ENCODE measurements at regions not wholly inside any gene's neighbourhood (a gene's known extent, or its start where the extent isn't known, plus 50 kb on each side); places are given as distances from the start of the nearest gene placed in this dataset.
A peak's percentile ranks its signal among the peaks of the same experiment; 100 is the strongest.

DNA sequence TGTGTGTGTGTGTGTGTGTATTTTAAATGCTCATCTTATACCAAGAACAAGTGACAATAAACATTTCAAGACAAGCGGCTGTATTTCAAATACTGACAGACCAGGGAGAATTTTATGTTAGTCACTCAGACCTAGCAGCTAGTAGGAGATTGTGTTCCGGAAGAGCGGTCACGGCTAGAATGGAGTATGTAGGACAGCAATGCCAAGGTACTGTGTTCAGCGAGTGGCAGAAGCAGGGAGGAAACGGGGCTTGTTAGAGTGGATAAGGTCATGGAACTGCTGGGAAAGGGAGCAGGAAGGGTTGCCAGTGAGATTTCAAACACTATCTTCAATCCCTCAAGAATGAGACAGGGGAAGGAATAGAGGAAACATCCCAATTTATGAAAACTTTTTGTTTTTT is 260.5 kb upstream of the PITRM1 start:
- TF ChIP-seq, protein P1, sequence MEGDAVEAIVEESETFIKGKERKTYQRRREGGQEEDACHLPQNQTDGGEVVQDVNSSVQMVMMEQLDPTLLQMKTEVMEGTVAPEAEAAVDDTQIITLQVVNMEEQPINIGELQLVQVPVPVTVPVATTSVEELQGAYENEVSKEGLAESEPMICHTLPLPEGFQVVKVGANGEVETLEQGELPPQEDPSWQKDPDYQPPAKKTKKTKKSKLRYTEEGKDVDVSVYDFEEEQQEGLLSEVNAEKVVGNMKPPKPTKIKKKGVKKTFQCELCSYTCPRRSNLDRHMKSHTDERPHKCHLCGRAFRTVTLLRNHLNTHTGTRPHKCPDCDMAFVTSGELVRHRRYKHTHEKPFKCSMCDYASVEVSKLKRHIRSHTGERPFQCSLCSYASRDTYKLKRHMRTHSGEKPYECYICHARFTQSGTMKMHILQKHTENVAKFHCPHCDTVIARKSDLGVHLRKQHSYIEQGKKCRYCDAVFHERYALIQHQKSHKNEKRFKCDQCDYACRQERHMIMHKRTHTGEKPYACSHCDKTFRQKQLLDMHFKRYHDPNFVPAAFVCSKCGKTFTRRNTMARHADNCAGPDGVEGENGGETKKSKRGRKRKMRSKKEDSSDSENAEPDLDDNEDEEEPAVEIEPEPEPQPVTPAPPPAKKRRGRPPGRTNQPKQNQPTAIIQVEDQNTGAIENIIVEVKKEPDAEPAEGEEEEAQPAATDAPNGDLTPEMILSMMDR (IDR thresholded peaks at IDR 0.05; ENCODE audit: unreplicated experiment): no peak
- no peak overlapping the region for H3K27ac Mint-ChIP-seq
- no peaks in the 10 kb centered on the region for H3K36me3 Mint-ChIP-seq (ENCODE audit: insufficient read depth)
- H3K4me3 Mint-ChIP-seq (ENCODE audit: low read depth): no peak overlapping the region
- no peak for DNase-seq (ENCODE audit: low spot score, unreplicated experiment)
- H3K4me1 Mint-ChIP-seq (ENCODE audit: low read depth): no peaks in the 10 kb centered on the region
- peaks cover 7% of the 10 kb centered on the region for H3K9me3 Mint-ChIP-seq (ENCODE audit: low read depth)
- peaks cover 4% of the 10 kb centered on the region for H3K27me3 Mint-ChIP-seq

DNA sequence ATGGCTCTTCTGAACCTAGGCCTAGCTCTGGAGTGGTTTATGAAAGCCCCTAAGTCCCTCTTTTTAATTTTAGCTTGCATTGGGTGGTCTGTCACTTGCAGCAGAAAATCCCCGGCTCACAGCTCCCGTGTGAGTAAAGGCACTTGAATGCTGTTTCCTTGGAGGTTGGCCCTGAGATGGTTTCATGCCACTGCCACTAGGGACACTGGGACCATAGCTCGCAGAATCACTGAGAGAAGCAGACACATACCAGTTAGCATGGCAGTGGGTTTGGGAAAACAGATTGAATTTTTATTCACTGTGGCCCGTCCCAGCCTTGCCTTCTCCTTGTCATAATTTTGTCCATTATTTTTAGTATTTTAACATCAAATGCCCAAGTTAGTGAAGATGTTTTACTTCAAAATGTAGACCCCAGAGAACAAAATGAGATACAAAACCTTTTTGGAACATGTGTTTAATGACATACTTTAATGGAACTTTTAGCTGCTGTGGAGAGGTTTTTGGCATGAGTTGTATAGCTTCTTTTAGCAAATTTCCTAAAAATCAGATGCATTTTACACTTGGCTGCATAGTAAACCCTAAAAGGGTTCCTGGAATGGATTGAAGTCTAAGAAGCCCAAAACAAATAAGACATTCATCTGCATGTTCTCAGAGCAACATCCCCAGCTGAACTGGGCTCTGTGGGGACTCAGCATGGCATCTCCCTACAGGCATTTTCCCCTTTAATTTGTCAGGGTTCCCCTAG is 259.7 kb upstream of the PITRM1 start:
- TF ChIP-seq, protein P1 (IDR thresholded peaks at IDR 0.05; ENCODE audit: unreplicated experiment): no peak
- Mint-ChIP-seq H3K36me3 (ENCODE audit: insufficient read depth) (no peaks in the 10 kb centered on the region), H3K4me1 (ENCODE audit: low read depth) (no peaks in the 10 kb centered on the region), H3K27ac (no peak overlapping the region), H3K4me3 (ENCODE audit: low read depth) (no peak overlapping the region), H3K9me3 (ENCODE audit: low read depth) (peaks cover 7% of the 10 kb centered on the region), H3K27me3 (peaks cover 4% of the 10 kb centered on the region)
- no peak for DNase-seq (ENCODE audit: low spot score, unreplicated experiment)

DNA sequence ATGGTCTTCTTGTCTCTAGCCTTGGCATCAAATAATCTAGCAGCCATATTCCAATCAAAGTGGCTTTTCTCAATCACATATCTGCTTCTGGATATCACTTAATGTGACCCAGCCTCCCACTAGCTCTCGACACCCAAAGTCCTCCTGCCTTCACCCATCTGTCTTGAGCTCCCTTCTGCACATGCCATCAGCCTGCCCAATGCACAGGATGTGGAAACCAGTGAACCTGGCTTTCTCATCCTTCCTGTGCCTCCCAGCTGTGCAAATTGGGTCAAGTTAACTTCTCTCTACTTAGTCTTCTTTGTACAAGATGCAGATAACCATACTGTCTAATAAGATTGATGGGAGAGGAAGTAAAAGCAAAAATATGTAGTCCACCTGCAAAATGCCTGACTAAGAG is 257.9 kb upstream of the PITRM1 start:
- DNase-seq (ENCODE audit: low spot score, unreplicated experiment): no peak
- Mint-ChIP-seq H3K36me3 (ENCODE audit: insufficient read depth) (no peaks in the 10 kb centered on the region), H3K4me1 (ENCODE audit: low read depth) (no peaks in the 10 kb centered on the region), H3K4me3 (ENCODE audit: low read depth) (no peak overlapping the region), H3K27me3 (peaks cover 4% of the 10 kb centered on the region), H3K9me3 (ENCODE audit: low read depth) (peaks cover 7% of the 10 kb centered on the region), H3K27ac (no peak overlapping the region)
- TF ChIP-seq, protein P1 (IDR thresholded peaks at IDR 0.05; ENCODE audit: unreplicated experiment): no peak

DNA sequence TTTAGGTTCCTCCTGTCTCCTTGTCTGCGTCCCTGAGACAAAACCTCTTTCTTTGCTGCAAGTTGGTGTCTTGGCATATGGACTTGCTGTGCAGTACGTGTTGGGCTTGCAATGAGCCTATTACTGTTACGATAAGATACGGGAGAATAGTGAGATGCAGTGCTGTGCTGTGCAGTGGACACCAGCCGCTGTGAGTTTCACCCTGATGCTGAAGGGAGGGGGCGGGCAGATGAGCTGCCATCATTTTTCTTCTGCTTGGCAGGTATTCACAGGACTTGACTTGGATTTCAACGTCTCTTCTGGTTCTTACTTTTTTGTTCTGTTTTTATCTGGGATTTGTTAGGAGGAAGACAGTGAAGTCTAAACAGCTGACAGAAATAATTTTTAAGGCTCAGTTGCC is 257.1 kb upstream of the PITRM1 start:
- H3K4me3 Mint-ChIP-seq (ENCODE audit: low read depth): no peak overlapping the region

DNA sequence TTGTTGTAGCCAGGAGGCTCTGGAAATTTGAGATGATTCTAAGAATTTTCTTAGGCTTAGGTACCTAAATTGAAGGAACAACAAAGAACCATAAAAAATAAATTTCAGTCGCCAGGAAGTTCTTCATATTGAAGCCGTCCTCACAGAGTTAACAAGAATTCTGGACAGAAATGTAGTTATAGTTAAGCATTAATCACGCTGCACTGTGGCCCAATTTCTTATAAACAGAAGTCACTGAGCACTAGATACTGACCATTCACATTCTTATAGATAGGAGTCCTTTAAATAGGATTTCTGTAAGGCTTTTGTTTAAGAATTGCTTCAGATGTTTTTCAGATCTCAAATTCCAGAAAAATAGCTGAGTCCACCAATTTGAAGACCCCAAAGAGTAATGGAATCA is 256.2 kb upstream of the PITRM1 start:
- peaks cover 4% of the 10 kb centered on the region for H3K27me3 Mint-ChIP-seq
- H3K9me3 Mint-ChIP-seq (ENCODE audit: low read depth): peaks cover 7% of the 10 kb centered on the region
- peak overlapping the region; percentile 49 for H3K27ac Mint-ChIP-seq
- no peak overlapping the region for H3K4me3 Mint-ChIP-seq (ENCODE audit: low read depth)
- no peaks in the 10 kb centered on the region for H3K4me1 Mint-ChIP-seq (ENCODE audit: low read depth)
- TF ChIP-seq, protein P1 (IDR thresholded peaks at IDR 0.05; ENCODE audit: unreplicated experiment): no peak
- no peaks in the 10 kb centered on the region for H3K36me3 Mint-ChIP-seq (ENCODE audit: insufficient read depth)
- no peak for DNase-seq (ENCODE audit: low spot score, unreplicated experiment)

More for the DNA sequence above, 257.1 kb upstream of the PITRM1 start:
- Mint-ChIP-seq H3K36me3 (ENCODE audit: insufficient read depth) (no peaks in the 10 kb centered on the region), H3K4me1 (ENCODE audit: low read depth) (no peaks in the 10 kb centered on the region), H3K27ac (no peak overlapping the region), H3K9me3 (ENCODE audit: low read depth) (peaks cover 7% of the 10 kb centered on the region), H3K27me3 (peaks cover 4% of the 10 kb centered on the region)
- TF ChIP-seq, protein P1 (IDR thresholded peaks at IDR 0.05; ENCODE audit: unreplicated experiment): no peak
- no peak for DNase-seq (ENCODE audit: low spot score, unreplicated experiment)
